ENCODE measurements at regions not wholly inside any gene's neighbourhood (a gene's known extent, or its start where the extent isn't known, plus 50 kb on each side); places are given as distances from the start of the nearest gene placed in this dataset.

DNA sequence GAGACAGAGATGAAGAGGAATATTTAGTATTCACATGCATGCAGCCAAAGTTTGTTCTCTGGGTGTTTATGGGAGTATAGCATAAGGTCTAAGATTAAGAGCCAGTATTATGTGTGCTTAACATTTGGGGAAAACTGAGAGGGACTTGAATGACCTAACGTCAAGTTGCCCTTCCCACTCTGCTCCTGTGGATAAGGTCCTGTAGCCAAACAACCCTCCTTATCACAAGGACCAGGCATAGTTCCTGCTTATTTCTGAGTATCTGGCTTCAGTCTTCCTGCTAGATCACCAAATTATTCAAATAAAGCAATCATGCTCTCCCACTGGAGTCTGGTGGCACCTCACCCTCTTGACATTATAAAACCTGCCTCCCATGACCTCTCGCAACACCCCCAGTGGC, 137.9 kb upstream of the SEMA3E start:
- TF ChIP-seq, protein P1, sequence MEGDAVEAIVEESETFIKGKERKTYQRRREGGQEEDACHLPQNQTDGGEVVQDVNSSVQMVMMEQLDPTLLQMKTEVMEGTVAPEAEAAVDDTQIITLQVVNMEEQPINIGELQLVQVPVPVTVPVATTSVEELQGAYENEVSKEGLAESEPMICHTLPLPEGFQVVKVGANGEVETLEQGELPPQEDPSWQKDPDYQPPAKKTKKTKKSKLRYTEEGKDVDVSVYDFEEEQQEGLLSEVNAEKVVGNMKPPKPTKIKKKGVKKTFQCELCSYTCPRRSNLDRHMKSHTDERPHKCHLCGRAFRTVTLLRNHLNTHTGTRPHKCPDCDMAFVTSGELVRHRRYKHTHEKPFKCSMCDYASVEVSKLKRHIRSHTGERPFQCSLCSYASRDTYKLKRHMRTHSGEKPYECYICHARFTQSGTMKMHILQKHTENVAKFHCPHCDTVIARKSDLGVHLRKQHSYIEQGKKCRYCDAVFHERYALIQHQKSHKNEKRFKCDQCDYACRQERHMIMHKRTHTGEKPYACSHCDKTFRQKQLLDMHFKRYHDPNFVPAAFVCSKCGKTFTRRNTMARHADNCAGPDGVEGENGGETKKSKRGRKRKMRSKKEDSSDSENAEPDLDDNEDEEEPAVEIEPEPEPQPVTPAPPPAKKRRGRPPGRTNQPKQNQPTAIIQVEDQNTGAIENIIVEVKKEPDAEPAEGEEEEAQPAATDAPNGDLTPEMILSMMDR (CRISPR knock-in tag; IDR thresholded peaks at IDR 0.05), result no peak
- TF ChIP-seq ASH2L (IDR thresholded peaks at IDR 0.05; ENCODE audit: insufficient read length, low read depth, low read length) (no peak), TBL1XR1 (IDR thresholded peaks at IDR 0.05; ENCODE audit: borderline replicate concordance, low read length, partially characterized antibody) (no peak)

Measured in HepG2 (cell line).